ENCODE measurements at regions not wholly inside any gene's neighbourhood (a gene's known extent, or its start where the extent isn't known, plus 50 kb on each side); places are given as distances from the start of the nearest gene placed in this dataset.
A peak's percentile ranks its signal among the peaks of the same experiment; 100 is the strongest.

GRCh38 chr1:234676103-234676594, 66.2 kb upstream of the IRF2BP2 start:
- Mint-ChIP-seq H3K9me3 (no peaks in the 10 kb centered on the region), H3K27ac (peak overlapping the region; percentile 81), H3K4me1 (ENCODE audit: low read depth) (peaks cover 14% of the 10 kb centered on the region), H3K4me3 (peak overlapping the region; percentile 76), H3K36me3 (ENCODE audit: low read depth) (no peaks in the 10 kb centered on the region), H3K27me3 (no peaks in the 10 kb centered on the region)
- peak; percentile 68 for DNase-seq

- Mint-ChIP-seq H3K36me3 (ENCODE audit: low read depth) (no peaks in the 10 kb centered on the region), H3K4me3 (peak overlapping the region; percentile 76), H3K27ac (no peak overlapping the region), H3K4me1 (ENCODE audit: low read depth) (peaks cover 14% of the 10 kb centered on the region), H3K27me3 (no peaks in the 10 kb centered on the region), H3K9me3 (no peaks in the 10 kb centered on the region)
- no peak for DNase-seq
Observed at GRCh38 chr1:234675572-234675971, 65.6 kb upstream of the IRF2BP2 start.

- Mint-ChIP-seq H3K4me1 (ENCODE audit: low read depth) (peaks cover 14% of the 10 kb centered on the region), H3K27ac (no peak overlapping the region), H3K36me3 (ENCODE audit: low read depth) (no peaks in the 10 kb centered on the region), H3K4me3 (no peak overlapping the region), H3K27me3 (no peaks in the 10 kb centered on the region), H3K9me3 (no peaks in the 10 kb centered on the region)
- no peak for DNase-seq
Observed at GRCh38 chr1:234675006-234675405, 65.0 kb upstream of the IRF2BP2 start.

GRCh38 chr1:234674218-234674815, 64.3 kb upstream of the IRF2BP2 start:
- no peaks in the 10 kb centered on the region for H3K36me3 Mint-ChIP-seq (ENCODE audit: low read depth)
- H3K9me3 Mint-ChIP-seq = no peaks in the 10 kb centered on the region
- no peak overlapping the region for H3K4me3 Mint-ChIP-seq
- no peak for DNase-seq
- no peaks in the 10 kb centered on the region for H3K27me3 Mint-ChIP-seq
- no peak overlapping the region for H3K27ac Mint-ChIP-seq
- H3K4me1 Mint-ChIP-seq (ENCODE audit: low read depth) = peaks cover 14% of the 10 kb centered on the region

GRCh38 chr1:234672349-234673135, 62.6 kb upstream of the IRF2BP2 start:
- Mint-ChIP-seq H3K9me3 (peaks cover 2% of the 10 kb centered on the region), H3K27ac (no peak overlapping the region), H3K4me3 (no peak overlapping the region), H3K36me3 (ENCODE audit: low read depth) (no peaks in the 10 kb centered on the region), H3K27me3 (no peaks in the 10 kb centered on the region), H3K4me1 (ENCODE audit: low read depth) (peaks cover 16% of the 10 kb centered on the region)
- DNase-seq = no peak

- no peak overlapping the region for H3K27ac Mint-ChIP-seq
Observed at GRCh38 chr1:234670967-234671626, 61.1 kb upstream of the IRF2BP2 start.

GRCh38 chr1:234669499-234669898, 59.5 kb upstream of the IRF2BP2 start:
- Mint-ChIP-seq H3K9me3 (peaks cover 2% of the 10 kb centered on the region), H3K27me3 (no peaks in the 10 kb centered on the region), H3K27ac (no peak overlapping the region), H3K36me3 (ENCODE audit: low read depth) (no peaks in the 10 kb centered on the region), H3K4me1 (ENCODE audit: low read depth) (peaks cover 9% of the 10 kb centered on the region), H3K4me3 (no peak overlapping the region)
- no peak for DNase-seq

More at GRCh38 chr1:234670967-234671626, 61.1 kb upstream of the IRF2BP2 start:
- H3K4me3 Mint-ChIP-seq = no peak overlapping the region
- no peaks in the 10 kb centered on the region for H3K36me3 Mint-ChIP-seq (ENCODE audit: low read depth)
- peaks cover 2% of the 10 kb centered on the region for H3K9me3 Mint-ChIP-seq
- H3K4me1 Mint-ChIP-seq (ENCODE audit: low read depth) = peaks cover 13% of the 10 kb centered on the region
- H3K27me3 Mint-ChIP-seq = no peaks in the 10 kb centered on the region
- no peak for DNase-seq

- Mint-ChIP-seq H3K9me3 (peaks cover 2% of the 10 kb centered on the region), H3K27ac (no peak overlapping the region), H3K4me3 (no peak overlapping the region), H3K27me3 (no peaks in the 10 kb centered on the region), H3K36me3 (ENCODE audit: low read depth) (no peaks in the 10 kb centered on the region), H3K4me1 (ENCODE audit: low read depth) (peaks cover 9% of the 10 kb centered on the region)
- no peak for DNase-seq
Observed at GRCh38 chr1:234668577-234668955, 58.6 kb upstream of the IRF2BP2 start.

GRCh38 chr1:234667600-234668576, 57.9 kb upstream of the IRF2BP2 start:
- DNase-seq = no peak
- Mint-ChIP-seq H3K36me3 (ENCODE audit: low read depth) (no peaks in the 10 kb centered on the region), H3K27ac (no peak overlapping the region), H3K4me1 (ENCODE audit: low read depth) (peaks cover 9% of the 10 kb centered on the region), H3K27me3 (no peaks in the 10 kb centered on the region), H3K4me3 (no peak overlapping the region), H3K9me3 (peaks cover 2% of the 10 kb centered on the region)

- Mint-ChIP-seq H3K4me3 (no peak overlapping the region), H3K27ac (no peak overlapping the region), H3K9me3 (peaks cover 2% of the 10 kb centered on the region), H3K27me3 (no peaks in the 10 kb centered on the region), H3K4me1 (ENCODE audit: low read depth) (peaks cover 9% of the 10 kb centered on the region), H3K36me3 (ENCODE audit: low read depth) (no peaks in the 10 kb centered on the region)
- DNase-seq = no peak
Observed at GRCh38 chr1:234666761-234667160, 56.8 kb upstream of the IRF2BP2 start.

- H3K27me3 Mint-ChIP-seq = no peaks in the 10 kb centered on the region
- no peak overlapping the region for H3K4me3 Mint-ChIP-seq
- no peak for DNase-seq
- no peak overlapping the region for H3K27ac Mint-ChIP-seq
- H3K9me3 Mint-ChIP-seq = peaks cover 2% of the 10 kb centered on the region
- H3K4me1 Mint-ChIP-seq (ENCODE audit: low read depth) = peaks cover 7% of the 10 kb centered on the region
- H3K36me3 Mint-ChIP-seq (ENCODE audit: low read depth) = no peaks in the 10 kb centered on the region
Observed at GRCh38 chr1:234665975-234666605, 56.1 kb upstream of the IRF2BP2 start.

- H3K36me3 Mint-ChIP-seq (ENCODE audit: low read depth) = no peaks in the 10 kb centered on the region
- H3K27me3 Mint-ChIP-seq = no peaks in the 10 kb centered on the region
- no peaks in the 10 kb centered on the region for H3K9me3 Mint-ChIP-seq
- H3K27ac Mint-ChIP-seq = no peak overlapping the region
- peaks cover 12% of the 10 kb centered on the region for H3K4me1 Mint-ChIP-seq (ENCODE audit: low read depth)
- DNase-seq = no peak
- H3K4me3 Mint-ChIP-seq = no peak overlapping the region
Observed at GRCh38 chr1:234662148-234662547, 52.2 kb upstream of the IRF2BP2 start.

GRCh38 chr1:234661317-234661928, 51.4 kb upstream of the IRF2BP2 start:
- no peak overlapping the region for H3K4me3 Mint-ChIP-seq
- no peak overlapping the region for H3K27ac Mint-ChIP-seq
- no peaks in the 10 kb centered on the region for H3K9me3 Mint-ChIP-seq
- no peaks in the 10 kb centered on the region for H3K27me3 Mint-ChIP-seq
- H3K4me1 Mint-ChIP-seq (ENCODE audit: low read depth) = peaks cover 19% of the 10 kb centered on the region
- DNase-seq = no peak
- no peaks in the 10 kb centered on the region for H3K36me3 Mint-ChIP-seq (ENCODE audit: low read depth)

All from activated T-cell treated with anti-CD3 and anti-CD28 coated beads, Interleukin-2, amount 50 U/mL, for 24 hours (primary cell).